ENCODE measurements at regions not wholly inside any gene's neighbourhood (a gene's known extent, or its start where the extent isn't known, plus 50 kb on each side); places are given as distances from the start of the nearest gene placed in this dataset.

DNA sequence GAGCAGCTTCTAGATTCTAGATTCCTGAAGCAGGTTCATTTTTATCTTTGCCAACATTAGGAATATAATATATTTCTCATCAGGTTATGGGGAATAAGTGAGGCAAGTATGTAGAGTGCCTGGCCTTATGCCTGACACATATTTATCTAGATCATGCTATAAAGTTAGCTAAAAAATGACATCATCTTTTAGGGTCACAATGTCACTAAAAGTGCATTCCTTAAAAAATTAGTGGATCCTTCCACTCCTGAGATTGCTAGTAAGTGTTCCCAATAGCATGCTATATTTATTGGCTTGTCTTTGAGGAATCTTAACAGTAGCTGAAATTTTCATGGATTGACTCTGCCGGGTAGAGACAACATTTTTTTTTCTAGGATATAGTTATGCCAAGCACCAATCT is 305.9 kb upstream of the TMCO5A start:
- Histone ChIP-seq H3K4me2 (no peak overlapping the region), H3K9me3 (no peaks in the 10 kb centered on the region), H3K4me1 (no peaks in the 10 kb centered on the region), H3K4me3 (no peak overlapping the region), H3K27ac (no peak overlapping the region)
- FAIRE-seq (no peak), DNase-seq (ENCODE audit: low read depth in 1 of 2, low spot score in 1 of 2) (no peak), ATAC-seq (no peak)
- WGBS (ENCODE audit: missing lambda C conversion rate) = 27% methylated on average over 1 of the region's 1 CpG
- ChIA-PET POLR2A (no interaction called here), CTCF (no interaction called here)
- no peak for TF ChIP-seq CHD2 (IDR thresholded peaks at IDR 0.05; ENCODE audit: low read length, partially characterized antibody)
- no peak for TF ChIP-seq RCOR1 (IDR thresholded peaks at IDR 0.05; ENCODE audit: low read depth, low read length)

DNA sequence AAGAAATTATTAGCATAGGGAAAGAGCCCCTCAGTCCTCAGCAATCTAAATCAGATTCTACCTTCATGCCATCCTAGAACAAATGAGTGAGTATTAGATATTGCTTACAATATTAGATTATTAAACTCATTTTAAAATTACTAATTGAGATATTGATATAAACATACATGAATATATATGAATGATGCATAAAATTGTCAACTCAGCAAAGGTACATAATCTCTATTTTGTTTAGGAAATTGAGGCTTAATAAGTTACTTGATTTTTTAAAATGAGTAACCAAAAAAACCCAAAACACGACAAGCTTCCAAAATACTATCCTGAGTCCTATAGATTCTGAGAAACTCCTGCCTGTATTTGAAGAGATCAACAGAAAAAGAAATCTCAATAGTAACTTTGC is 297.7 kb upstream of the TMCO5A start:
- Histone ChIP-seq H3K4me1 (no peaks in the 10 kb centered on the region), H3K9me3 (no peaks in the 10 kb centered on the region), H3K4me3 (no peak overlapping the region), H3K4me2 (no peak overlapping the region), H3K27ac (no peak overlapping the region)
- 0% methylated on average over 1 of the region's 1 CpG for WGBS (ENCODE audit: missing lambda C conversion rate)
- ChIA-PET CTCF (no interaction called here), POLR2A (no interaction called here)
- no peak for DNase-seq (ENCODE audit: low read depth in 1 of 2, low spot score in 1 of 2)
- FAIRE-seq = no peak
- ATAC-seq = no peak
- TF ChIP-seq, protein P1, sequence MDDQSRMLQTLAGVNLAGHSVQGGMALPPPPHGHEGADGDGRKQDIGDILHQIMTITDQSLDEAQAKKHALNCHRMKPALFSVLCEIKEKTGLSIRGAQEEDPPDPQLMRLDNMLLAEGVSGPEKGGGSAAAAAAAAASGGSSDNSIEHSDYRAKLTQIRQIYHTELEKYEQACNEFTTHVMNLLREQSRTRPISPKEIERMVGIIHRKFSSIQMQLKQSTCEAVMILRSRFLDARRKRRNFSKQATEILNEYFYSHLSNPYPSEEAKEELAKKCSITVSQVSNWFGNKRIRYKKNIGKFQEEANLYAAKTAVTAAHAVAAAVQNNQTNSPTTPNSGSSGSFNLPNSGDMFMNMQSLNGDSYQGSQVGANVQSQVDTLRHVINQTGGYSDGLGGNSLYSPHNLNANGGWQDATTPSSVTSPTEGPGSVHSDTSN (IDR thresholded peaks at IDR 0.05) = no peak
- TF ChIP-seq MAFK (IDR thresholded peaks at IDR 0.05; ENCODE audit: partially characterized antibody) = peak; percentile 74

DNA sequence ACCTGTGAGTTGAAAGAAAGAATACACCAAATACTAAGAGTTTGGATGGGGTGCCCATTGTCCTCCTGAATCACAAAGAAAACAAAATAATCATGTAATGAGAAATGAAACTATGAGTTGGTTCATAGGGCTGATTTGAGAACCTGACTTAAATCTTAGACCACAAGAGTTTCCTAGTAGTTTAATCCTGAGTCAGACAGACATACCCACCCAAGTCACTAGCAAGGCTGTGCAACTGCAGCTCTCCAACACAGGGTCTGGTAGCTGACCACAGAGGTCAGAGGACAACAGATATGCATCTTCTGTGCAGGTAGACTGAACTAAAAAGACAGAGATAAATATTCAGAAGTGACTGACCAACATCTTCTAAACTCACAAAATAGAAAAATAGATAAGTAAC is 296.3 kb upstream of the TMCO5A start:
- DNase-seq (ENCODE audit: low read depth in 1 of 2, low spot score in 1 of 2) = no peak
- no peak overlapping the region for H3K27ac ChIP-seq
- H3K9me3 ChIP-seq = no peaks in the 10 kb centered on the region
- FAIRE-seq = no peak
- ChIA-PET CTCF (no interaction called here), POLR2A (no interaction called here)
- no peak for ATAC-seq
- no peak overlapping the region for H3K4me2 ChIP-seq
- TF ChIP-seq HOXB5 (CRISPR knock-in tag; IDR thresholded peaks at IDR 0.05) (no peak), JUNB (IDR thresholded peaks at IDR 0.05) (no peak), BHLHE40 (IDR thresholded peaks at IDR 0.05; ENCODE audit: low read depth, low read length) (no peak), ZSCAN20 (CRISPR knock-in tag; IDR thresholded peaks at IDR 0.05) (no peak), RCOR1 (IDR thresholded peaks at IDR 0.05; ENCODE audit: low read depth, low read length) (no peak), ZFP36 (IDR thresholded peaks at IDR 0.05; ENCODE audit: borderline replicate concordance, partially characterized antibody) (no peak), MAFK (IDR thresholded peaks at IDR 0.05; ENCODE audit: partially characterized antibody) (no peak), POLR2AphosphoS2 (conservative IDR thresholded peaks at IDR 0.05; ENCODE audit: low read length) (no peak), FOSB (CRISPR knock-in tag; IDR thresholded peaks at IDR 0.05) (no peak), RARB (CRISPR knock-in tag; IDR thresholded peaks at IDR 0.05) (no peak), CHD2 (IDR thresholded peaks at IDR 0.05; ENCODE audit: low read length, partially characterized antibody) (no peak), TFCP2L1 (CRISPR knock-in tag; IDR thresholded peaks at IDR 0.05) (no peak), TP53 (CRISPR knock-in tag; IDR thresholded peaks at IDR 0.05) (no peak), ZC3H11A (IDR thresholded peaks at IDR 0.05) (no peak)
- TF ChIP-seq, protein P2, sequence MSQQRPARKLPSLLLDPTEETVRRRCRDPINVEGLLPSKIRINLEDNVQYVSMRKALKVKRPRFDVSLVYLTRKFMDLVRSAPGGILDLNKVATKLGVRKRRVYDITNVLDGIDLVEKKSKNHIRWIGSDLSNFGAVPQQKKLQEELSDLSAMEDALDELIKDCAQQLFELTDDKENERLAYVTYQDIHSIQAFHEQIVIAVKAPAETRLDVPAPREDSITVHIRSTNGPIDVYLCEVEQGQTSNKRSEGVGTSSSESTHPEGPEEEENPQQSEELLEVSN (IDR thresholded peaks at IDR 0.05; ENCODE audit: borderline replicate concordance, low read depth) = no peak
- TF ChIP-seq, protein P3, sequence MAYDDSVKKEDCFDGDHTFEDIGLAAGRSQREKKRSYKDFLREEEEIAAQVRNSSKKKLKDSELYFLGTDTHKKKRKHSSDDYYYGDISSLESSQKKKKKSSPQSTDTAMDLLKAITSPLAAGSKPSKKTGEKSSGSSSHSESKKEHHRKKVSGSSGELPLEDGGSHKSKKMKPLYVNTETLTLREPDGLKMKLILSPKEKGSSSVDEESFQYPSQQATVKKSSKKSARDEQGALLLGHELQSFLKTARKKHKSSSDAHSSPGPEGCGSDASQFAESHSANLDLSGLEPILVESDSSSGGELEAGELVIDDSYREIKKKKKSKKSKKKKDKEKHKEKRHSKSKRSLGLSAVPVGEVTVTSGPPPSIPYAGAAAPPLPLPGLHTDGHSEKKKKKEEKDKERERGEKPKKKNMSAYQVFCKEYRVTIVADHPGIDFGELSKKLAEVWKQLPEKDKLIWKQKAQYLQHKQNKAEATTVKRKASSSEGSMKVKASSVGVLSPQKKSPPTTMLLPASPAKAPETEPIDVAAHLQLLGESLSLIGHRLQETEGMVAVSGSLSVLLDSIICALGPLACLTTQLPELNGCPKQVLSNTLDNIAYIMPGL (CRISPR knock-in tag; IDR thresholded peaks at IDR 0.05; ENCODE audit: borderline replicate concordance) = no peak
- TF ChIP-seq, protein P4, sequence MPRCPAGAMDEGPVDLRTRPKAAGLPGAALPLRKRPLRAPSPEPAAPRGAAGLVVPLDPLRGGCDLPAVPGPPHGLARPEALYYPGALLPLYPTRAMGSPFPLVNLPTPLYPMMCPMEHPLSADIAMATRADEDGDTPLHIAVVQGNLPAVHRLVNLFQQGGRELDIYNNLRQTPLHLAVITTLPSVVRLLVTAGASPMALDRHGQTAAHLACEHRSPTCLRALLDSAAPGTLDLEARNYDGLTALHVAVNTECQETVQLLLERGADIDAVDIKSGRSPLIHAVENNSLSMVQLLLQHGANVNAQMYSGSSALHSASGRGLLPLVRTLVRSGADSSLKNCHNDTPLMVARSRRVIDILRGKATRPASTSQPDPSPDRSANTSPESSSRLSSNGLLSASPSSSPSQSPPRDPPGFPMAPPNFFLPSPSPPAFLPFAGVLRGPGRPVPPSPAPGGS (IDR thresholded peaks at IDR 0.05) = no peak
- TF ChIP-seq, protein P5, sequence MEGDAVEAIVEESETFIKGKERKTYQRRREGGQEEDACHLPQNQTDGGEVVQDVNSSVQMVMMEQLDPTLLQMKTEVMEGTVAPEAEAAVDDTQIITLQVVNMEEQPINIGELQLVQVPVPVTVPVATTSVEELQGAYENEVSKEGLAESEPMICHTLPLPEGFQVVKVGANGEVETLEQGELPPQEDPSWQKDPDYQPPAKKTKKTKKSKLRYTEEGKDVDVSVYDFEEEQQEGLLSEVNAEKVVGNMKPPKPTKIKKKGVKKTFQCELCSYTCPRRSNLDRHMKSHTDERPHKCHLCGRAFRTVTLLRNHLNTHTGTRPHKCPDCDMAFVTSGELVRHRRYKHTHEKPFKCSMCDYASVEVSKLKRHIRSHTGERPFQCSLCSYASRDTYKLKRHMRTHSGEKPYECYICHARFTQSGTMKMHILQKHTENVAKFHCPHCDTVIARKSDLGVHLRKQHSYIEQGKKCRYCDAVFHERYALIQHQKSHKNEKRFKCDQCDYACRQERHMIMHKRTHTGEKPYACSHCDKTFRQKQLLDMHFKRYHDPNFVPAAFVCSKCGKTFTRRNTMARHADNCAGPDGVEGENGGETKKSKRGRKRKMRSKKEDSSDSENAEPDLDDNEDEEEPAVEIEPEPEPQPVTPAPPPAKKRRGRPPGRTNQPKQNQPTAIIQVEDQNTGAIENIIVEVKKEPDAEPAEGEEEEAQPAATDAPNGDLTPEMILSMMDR (IDR thresholded peaks at IDR 0.05) = no peak
- H3K4me3 ChIP-seq = no peak overlapping the region
- no peaks in the 10 kb centered on the region for H3K4me1 ChIP-seq

Data from A549 (cell line).